GM12892 (cell line): ENCODE measurements at regions not wholly inside any gene's neighbourhood (a gene's known extent, or its start where the extent isn't known, plus 50 kb on each side); places are given as distances from the start of the nearest gene placed in this dataset.

Experiments
- POLR2A ChIP-seq: IDR thresholded peaks from 2 replicates; pipeline ENCODE4 v1.6.1; 2011; ENCODE audit warnings: low read depth, low read length, control low read depth
- POLR2AphosphoS5 ChIP-seq: IDR thresholded peaks from 2 replicates; pipeline ENCODE4 v1.6.1; 2011; ENCODE audit warnings: low read depth, low read length, control low read depth
- TAF1 ChIP-seq: IDR thresholded peaks from 2 replicates; pipeline ENCODE4 v1.6.1; 2011; ENCODE audit warnings: low read depth, mild to moderate bottlenecking, control low read depth, low read length, borderline replicate concordance

DNA sequence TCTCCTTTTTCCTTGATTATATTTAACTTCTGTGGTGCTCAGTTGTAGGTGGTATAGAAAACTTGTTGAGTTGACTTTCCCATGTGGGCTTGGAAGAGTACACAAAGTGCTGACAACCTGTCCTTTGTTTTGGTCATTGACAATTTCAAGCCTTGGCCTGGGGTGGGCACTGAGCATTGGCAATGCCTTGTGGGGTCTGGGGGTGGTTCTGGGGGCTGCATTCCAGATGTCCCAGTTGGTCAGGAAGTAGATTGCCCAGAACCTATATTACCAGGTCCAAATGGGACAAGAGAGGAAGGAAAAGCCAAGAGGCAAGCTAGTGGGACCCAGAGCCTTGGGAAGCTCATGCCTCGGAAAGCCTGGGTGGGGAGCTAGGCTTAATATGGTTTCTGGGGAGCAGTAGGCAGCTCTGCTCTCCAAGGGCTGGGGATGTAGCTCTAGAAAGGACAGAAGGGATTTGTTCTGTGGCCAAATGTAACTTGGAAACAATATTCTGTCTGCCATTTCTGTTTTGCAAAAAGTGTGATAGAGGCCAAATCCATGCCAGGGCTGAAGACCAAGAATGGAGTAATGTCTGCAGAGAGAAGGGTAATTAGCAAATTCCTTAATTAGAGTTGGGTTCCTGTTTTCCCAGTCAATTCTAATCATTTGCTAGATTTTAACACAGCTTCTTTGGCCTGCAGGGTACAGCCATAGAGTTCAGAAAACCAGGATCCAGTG is 87.4 kb downstream of the SLC4A3 start:
- TF ChIP-seq POLR2A (no peak), POLR2AphosphoS5 (no peak), TAF1 (no peak)
